AG10803 (cell line): ENCODE measurements at regions not wholly inside any gene's neighbourhood (a gene's known extent, or its start where the extent isn't known, plus 50 kb on each side); places are given as distances from the start of the nearest gene placed in this dataset.

ENCODE experiments used
- DNase-seq: peaks from one replicate; pipeline ENCODE4 v3.0.0; 2010; ENCODE audit warnings: low read depth
- H3K4me3 ChIP-seq: 2 replicates; pipeline ENCODE4 v1.5.1; 2011; ENCODE audit warnings: mild to moderate bottlenecking, low read length, control low read depth
- CTCF ChIP-seq: conservative IDR thresholded peaks from 2 replicates; pipeline ENCODE4 v1.5.1; 2011; ENCODE audit warnings: mild to moderate bottlenecking, low read length, control low read depth, inconsistent platforms

- peak; percentile 32 for TF ChIP-seq CTCF
- no peak for DNase-seq
- H3K4me3 ChIP-seq: no peak overlapping the region
Measured at GRCh38 chr9:581673-582497, 259.6 kb upstream of the DMRT1 start.

DNA sequence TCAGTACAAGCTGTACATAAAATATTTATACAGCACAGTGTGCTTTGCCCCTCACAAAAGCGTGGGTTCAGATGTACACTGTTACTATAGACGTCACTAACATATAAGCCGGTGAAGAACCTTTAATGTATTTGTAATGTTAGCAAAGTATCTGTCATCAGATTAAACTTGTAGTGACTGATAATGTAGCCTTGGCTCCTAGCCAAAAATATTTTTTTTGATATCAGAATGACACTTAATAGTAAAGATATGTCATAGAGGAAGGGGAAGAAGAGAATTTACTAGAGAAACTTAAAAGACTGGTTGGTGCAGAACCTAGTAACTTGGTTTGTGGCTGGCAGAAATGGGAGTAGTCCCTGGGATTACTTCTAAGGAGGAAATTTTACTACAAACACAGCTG is 258.7 kb upstream of the DMRT1 start:
- H3K4me3 ChIP-seq: no peak overlapping the region
- no peak for DNase-seq
- no peak for TF ChIP-seq CTCF

- no peak overlapping the region for H3K4me3 ChIP-seq
- TF ChIP-seq CTCF: no peak
- DNase-seq: no peak
Measured at GRCh38 chr9:587527-587926, 254.0 kb upstream of the DMRT1 start.

GRCh38 chr9:588981-589380 is 252.5 kb upstream of the DMRT1 start:
- DNase-seq: no peak
- H3K4me3 ChIP-seq: no peak overlapping the region
- TF ChIP-seq CTCF: no peak

GRCh38 chr9:589723-590122 is 251.8 kb upstream of the DMRT1 start:
- peak; percentile 58 for DNase-seq
- H3K4me3 ChIP-seq: no peak overlapping the region
- TF ChIP-seq CTCF: no peak

- no peak for TF ChIP-seq CTCF
- DNase-seq: no peak
- H3K4me3 ChIP-seq: no peak overlapping the region
Measured at GRCh38 chr9:591292-591691, 250.2 kb upstream of the DMRT1 start.

- no peak for TF ChIP-seq CTCF
- DNase-seq: no peak
- no peak overlapping the region for H3K4me3 ChIP-seq
Measured at GRCh38 chr9:592225-592624, 249.3 kb upstream of the DMRT1 start.
